CD14-positive monocyte (primary cell): ENCODE measurements at regions not wholly inside any gene's neighbourhood (a gene's known extent, or its start where the extent isn't known, plus 50 kb on each side); places are given as distances from the start of the nearest gene placed in this dataset.

ENCODE experiments used
- DNase-seq, 3 donors: peaks; one replicate each; pipeline ENCODE4 v3.0.0-alpha.2; 2011 to 2022
- H2AFZ ChIP-seq: 2 replicates; pipeline ENCODE4 v1.6.0; 2012; ENCODE audit warnings: mild to moderate bottlenecking, low read depth, low read length, inconsistent platforms; ENCODE audit not compliant: insufficient read depth, poor library complexity, severe bottlenecking
- H3K27ac ChIP-seq, 2 donors: 1 replicate in 1 of 2; 2 replicates in 1 of 2; pipeline ENCODE4 v1.5.1; 2012 to 2013; ENCODE audit warnings: low read length in 2 of 2, control low read depth in 1 of 2, inconsistent platforms in 1 of 2, low read depth in 1 of 2, mild to moderate bottlenecking in 1 of 2
- H3K27me3 ChIP-seq, 2 donors: one replicate each; pipeline versions ENCODE4 v1.6.0 to v1.6.1; 2011 to 2013; ENCODE audit warnings: low read length in 2 of 2; ENCODE audit not compliant: control insufficient read depth in 2 of 2, insufficient read depth in 2 of 2
- H3K36me3 ChIP-seq, 2 donors: replicated peaks in 1 of 2; 1 replicate in 1 of 2; 2 replicates in 1 of 2; pipeline versions ENCODE4 v1.5.1 to v1.6.1; 2012 to 2013; ENCODE audit warnings: low read length in 2 of 2, control low read depth in 1 of 2, inconsistent platforms in 1 of 2, mild to moderate bottlenecking in 1 of 2; ENCODE audit not compliant: insufficient read depth in 2 of 2, control insufficient read depth in 1 of 2
- H3K4me1 ChIP-seq, 2 donors: 1 replicate in 1 of 2; 2 replicates in 1 of 2; pipeline versions ENCODE4 v1.5.1 to v1.6.1; 2012 to 2013; ENCODE audit warnings: low read length in 2 of 2, control low read depth in 1 of 2, inconsistent platforms in 1 of 2, mild to moderate bottlenecking in 1 of 2, moderate library complexity in 1 of 2; ENCODE audit not compliant: insufficient read depth in 2 of 2, control insufficient read depth in 1 of 2
- H3K4me2 ChIP-seq: replicated peaks from 2 replicates; pipeline ENCODE3; 2012; ENCODE audit warnings: low read length, moderate library complexity, mild to moderate bottlenecking; ENCODE audit not compliant: poor library complexity, severe bottlenecking; ENCODE audit errors: extremely low read depth
- H3K4me3 ChIP-seq, 3 experiments: fragments of 200-600 bp in 1 of 3; sonication (generic) in 1 of 3; replicated peaks in 1 of 3; 1 replicate in 2 of 3; 2 replicates in 1 of 3; pipeline ENCODE4 v1.5.1; 2011 to 2013; ENCODE audit warnings: low read length in 3 of 3, mild to moderate bottlenecking in 3 of 3, control low read depth in 2 of 3, low read depth in 2 of 3, inconsistent platforms in 1 of 3, moderate library complexity in 1 of 3
- H3K79me2 ChIP-seq: 2 replicates; pipeline ENCODE4 v1.6.0; 2012; ENCODE audit warnings: mild to moderate bottlenecking, control low read depth, inconsistent platforms, low read length, moderate library complexity; ENCODE audit not compliant: insufficient read depth
- H3K9ac ChIP-seq: 2 replicates; pipeline ENCODE4 v1.6.0; 2017; ENCODE audit warnings: low read length, mild to moderate bottlenecking; ENCODE audit not compliant: insufficient read depth, poor library complexity, severe bottlenecking
- H3K9me3 ChIP-seq, 2 donors: replicated peaks in 1 of 2; 1 replicate in 1 of 2; 2 replicates in 1 of 2; pipeline versions ENCODE4 v1.5.1 to v1.6.1; 2012 to 2013; ENCODE audit warnings: low read length in 2 of 2, control low read depth in 1 of 2; ENCODE audit not compliant: control insufficient read depth in 1 of 2, insufficient read depth in 1 of 2
- H4K20me1 ChIP-seq: 2 replicates; pipeline ENCODE4 v1.6.0; 2012; ENCODE audit warnings: mild to moderate bottlenecking, low read length, control low read depth, moderate library complexity; ENCODE audit not compliant: insufficient read depth
- H3K27ac Mint-ChIP-seq, 7 donors: one replicate each; pipeline ENCODE4 v1.8.0; 2020; ENCODE audit warnings: mild to moderate bottlenecking in 7 of 7, mixed read lengths in 7 of 7, moderate library complexity in 6 of 7, inconsistent platforms in 2 of 7
- H3K27me3 Mint-ChIP-seq, 3 donors: one replicate each; pipeline ENCODE4 v1.8.0; 2021 to 2022; ENCODE audit warnings: low read depth in 3 of 3, mild to moderate bottlenecking in 3 of 3, mixed read lengths in 3 of 3, moderate library complexity in 3 of 3, inconsistent platforms in 1 of 3
- H3K36me3 Mint-ChIP-seq, 2 donors: one replicate each; pipeline ENCODE4 v1.8.0; 2020; ENCODE audit warnings: mixed read lengths in 2 of 2, inconsistent platforms in 1 of 2, mild to moderate bottlenecking in 1 of 2
- H3K4me1 Mint-ChIP-seq: one replicate; pipeline ENCODE4 v1.8.0; 2020; ENCODE audit warnings: mild to moderate bottlenecking, mixed read lengths
- H3K4me3 Mint-ChIP-seq, 2 donors: one replicate each; pipeline ENCODE4 v1.8.0; 2020; ENCODE audit warnings: mild to moderate bottlenecking in 2 of 2, mixed read lengths in 2 of 2, moderate library complexity in 1 of 2
- H3K9me3 Mint-ChIP-seq, 7 donors: one replicate each; pipeline ENCODE4 v1.8.0; 2020 to 2022; ENCODE audit warnings: mixed read lengths in 7 of 7, mild to moderate bottlenecking in 6 of 7, moderate library complexity in 6 of 7, inconsistent platforms in 2 of 7
- WGBS: methylation state at CpG from one replicate; pipeline ENCODE4 v1.1.5; 2013; ENCODE audit warnings: missing lambda C conversion rate; ENCODE audit not compliant: insufficient coverage; 5-methylcytosine and 5-hydroxymethylcytosine counted together
- intact Hi-C, 2 donors: fragments of 100-400 bp; cut with micrococcal nuclease; formaldehyde crosslinking; loops; one replicate each; pipeline versions ENCODE4 v1.15.0 to v1.15.1; 2023
- TF ChIP-seq, protein P1 (sequence below): fragments of 200-600 bp; IDR thresholded peaks from one replicate; pipeline ENCODE4 v1.8.0; 2022; ENCODE audit warnings: antibody characterized with exemption, mild to moderate bottlenecking

GRCh38 chr2:150178591-150178990 is 308.9 kb downstream of the RND3 start:
- Histone ChIP-seq H3K9ac (no peak overlapping the region), H3K36me3 (no peaks in the 10 kb centered on the region), H4K20me1 (no peaks in the 10 kb centered on the region), H3K4me3 (no peak overlapping the region), H3K27ac (no peak overlapping the region), H2AFZ (no peak overlapping the region), H3K27me3 (no peaks in the 10 kb centered on the region), H3K4me2 (no peak overlapping the region), H3K79me2 (no peaks in the 10 kb centered on the region), H3K4me1 (no peaks in the 10 kb centered on the region), H3K9me3 (peaks cover 6 to 10% of the 10 kb centered on the region in 2 donors)
- no peak for DNase-seq
- Mint-ChIP-seq H3K4me1 (no peaks in the 10 kb centered on the region), H3K4me3 (no peak overlapping the region), H3K36me3 (no peaks in the 10 kb centered on the region), H3K9me3 (peaks cover 0 to 7% (median 3%) of the 10 kb centered on the region in 7 donors), H3K27me3 (no peaks in the 10 kb centered on the region), H3K27ac (no peak overlapping the region)
- intact Hi-C loops, result no loop called here
- TF ChIP-seq, protein P1, sequence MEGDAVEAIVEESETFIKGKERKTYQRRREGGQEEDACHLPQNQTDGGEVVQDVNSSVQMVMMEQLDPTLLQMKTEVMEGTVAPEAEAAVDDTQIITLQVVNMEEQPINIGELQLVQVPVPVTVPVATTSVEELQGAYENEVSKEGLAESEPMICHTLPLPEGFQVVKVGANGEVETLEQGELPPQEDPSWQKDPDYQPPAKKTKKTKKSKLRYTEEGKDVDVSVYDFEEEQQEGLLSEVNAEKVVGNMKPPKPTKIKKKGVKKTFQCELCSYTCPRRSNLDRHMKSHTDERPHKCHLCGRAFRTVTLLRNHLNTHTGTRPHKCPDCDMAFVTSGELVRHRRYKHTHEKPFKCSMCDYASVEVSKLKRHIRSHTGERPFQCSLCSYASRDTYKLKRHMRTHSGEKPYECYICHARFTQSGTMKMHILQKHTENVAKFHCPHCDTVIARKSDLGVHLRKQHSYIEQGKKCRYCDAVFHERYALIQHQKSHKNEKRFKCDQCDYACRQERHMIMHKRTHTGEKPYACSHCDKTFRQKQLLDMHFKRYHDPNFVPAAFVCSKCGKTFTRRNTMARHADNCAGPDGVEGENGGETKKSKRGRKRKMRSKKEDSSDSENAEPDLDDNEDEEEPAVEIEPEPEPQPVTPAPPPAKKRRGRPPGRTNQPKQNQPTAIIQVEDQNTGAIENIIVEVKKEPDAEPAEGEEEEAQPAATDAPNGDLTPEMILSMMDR, result no peak

DNA sequence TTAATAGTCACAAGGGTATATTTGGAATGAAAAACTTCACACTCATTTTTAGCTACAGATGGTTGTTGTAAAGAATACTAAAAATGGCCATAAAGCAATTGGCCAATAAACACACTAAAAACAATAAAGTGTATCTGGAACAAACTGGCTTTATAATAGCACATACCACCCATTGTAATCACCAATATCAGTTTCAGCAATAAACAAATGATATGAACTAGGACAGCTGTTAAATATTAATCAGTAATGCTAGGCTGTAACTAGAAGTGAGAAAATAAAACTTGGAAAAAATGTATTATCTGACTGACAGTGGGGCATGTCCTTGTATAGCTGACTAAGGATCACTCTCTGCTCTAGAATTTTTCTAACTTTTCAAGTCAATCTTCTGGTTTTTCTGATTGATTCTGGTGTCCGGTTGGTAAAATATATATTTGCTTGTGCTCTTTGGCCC is 312.5 kb downstream of the RND3 start:
- DNase-seq, result no peak
- no peak overlapping the region for H3K27ac ChIP-seq
- H3K36me3 ChIP-seq, result no peaks in the 10 kb centered on the region
- intact Hi-C loops, result no loop called here
- no peak overlapping the region for H3K4me3 ChIP-seq
- H3K27me3 ChIP-seq, result no peaks in the 10 kb centered on the region
- no peaks in the 10 kb centered on the region for H4K20me1 ChIP-seq
- H2AFZ ChIP-seq, result no peak overlapping the region
- H3K9ac ChIP-seq, result no peak overlapping the region
- H3K79me2 ChIP-seq, result no peaks in the 10 kb centered on the region
- no CpG with 5 or more reads among the region's 1 CpG for WGBS
- Mint-ChIP-seq H3K9me3 (peaks cover 0 to 13% (median 3%) of the 10 kb centered on the region in 7 donors), H3K36me3 (no peaks in the 10 kb centered on the region), H3K27ac (no peak overlapping the region), H3K4me1 (no peaks in the 10 kb centered on the region), H3K27me3 (no peaks in the 10 kb centered on the region), H3K4me3 (no peak overlapping the region)
- no peaks in the 10 kb centered on the region for H3K4me1 ChIP-seq
- TF ChIP-seq, protein P1, result no peak
- peaks cover 12 to 13% of the 10 kb centered on the region in 2 donors for H3K9me3 ChIP-seq
- no peak overlapping the region for H3K4me2 ChIP-seq
